Cardiac muscle cell (in vitro differentiated cells and primary cell): ENCODE measurements at regions not wholly inside any gene's neighbourhood (a gene's known extent, or its start where the extent isn't known, plus 50 kb on each side); places are given as distances from the start of the nearest gene placed in this dataset.

Experiments
- DNase-seq, 2 donors: peaks; one replicate each; pipeline versions ENCODE4 v3.0.0 to v3.0.0-alpha.2; 2010 to 2017; ENCODE audit warnings: low read depth in 1 of 2, low spot score in 1 of 2
- H3K27ac ChIP-seq: fragments of 200-600 bp; sonication (generic); 2 replicates; pipeline ENCODE4 v1.5.1; 2016
- H3K27me3 ChIP-seq: fragments of 200-600 bp; sonication (generic); 2 replicates; pipeline ENCODE4 v1.6.0; 2016; ENCODE audit warnings: control low read depth
- H3K36me3 ChIP-seq: fragments of 200-600 bp; sonication (generic); 2 replicates; pipeline ENCODE4 v1.5.1; 2016; ENCODE audit warnings: control low read depth
- H3K4me1 ChIP-seq: fragments of 200-600 bp; sonication (generic); 2 replicates; pipeline ENCODE4 v1.8.1; 2017; ENCODE audit warnings: low read depth, mild to moderate bottlenecking, mixed run types
- H3K4me3 ChIP-seq: fragments of 200-600 bp; sonication (generic); 2 replicates; pipeline ENCODE4 v1.5.1; 2016; ENCODE audit warnings: mild to moderate bottlenecking
- H3K9me3 ChIP-seq: fragments of 200-600 bp; sonication (generic); 2 replicates; pipeline ENCODE4 v1.5.1; 2017; ENCODE audit warnings: low read depth, mild to moderate bottlenecking, control low read depth
- TF ChIP-seq, protein P1 (sequence below): IDR thresholded peaks from 2 replicates; pipeline ENCODE4 v1.5.1; 2012; ENCODE audit warnings: low read depth, mild to moderate bottlenecking, low read length

DNA sequence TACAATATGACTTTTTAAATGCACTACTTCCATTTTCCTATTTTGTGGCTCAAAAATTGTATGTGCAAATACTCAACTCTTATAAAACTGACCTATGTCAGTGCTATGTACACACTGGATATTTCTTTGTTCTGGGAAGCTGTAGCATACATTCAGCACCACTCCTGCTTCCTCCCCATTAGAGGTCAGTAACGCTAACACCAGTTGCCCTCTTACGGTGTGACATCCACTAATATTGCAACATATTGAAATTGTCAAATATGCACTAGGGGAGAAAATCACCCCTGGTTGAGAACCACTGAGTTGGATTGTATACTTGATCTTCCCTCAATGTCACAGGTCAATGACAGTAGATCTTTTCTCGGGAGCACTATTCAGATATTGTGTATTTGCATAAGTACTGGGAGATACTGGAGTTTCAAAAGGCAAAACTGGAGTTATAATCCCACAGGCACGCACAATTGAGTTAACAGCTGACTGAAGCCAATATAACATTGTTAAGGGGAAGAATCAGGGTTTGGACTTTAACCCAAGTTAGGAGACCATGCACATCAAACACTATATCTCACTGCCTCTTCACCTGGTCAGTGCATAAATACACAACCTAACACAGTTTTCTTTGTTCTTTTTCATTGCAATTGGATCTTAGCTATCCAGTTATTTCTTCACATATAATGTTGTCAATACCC, 1276.5 kb upstream of the MIR17HG start:
- no peak overlapping the region for H3K27ac ChIP-seq
- H3K27me3 ChIP-seq, result no peaks in the 10 kb centered on the region
- no peaks in the 10 kb centered on the region for H3K9me3 ChIP-seq
- no peaks in the 10 kb centered on the region for H3K36me3 ChIP-seq
- no peak for DNase-seq
- no peak overlapping the region for H3K4me3 ChIP-seq
- TF ChIP-seq, protein P1, sequence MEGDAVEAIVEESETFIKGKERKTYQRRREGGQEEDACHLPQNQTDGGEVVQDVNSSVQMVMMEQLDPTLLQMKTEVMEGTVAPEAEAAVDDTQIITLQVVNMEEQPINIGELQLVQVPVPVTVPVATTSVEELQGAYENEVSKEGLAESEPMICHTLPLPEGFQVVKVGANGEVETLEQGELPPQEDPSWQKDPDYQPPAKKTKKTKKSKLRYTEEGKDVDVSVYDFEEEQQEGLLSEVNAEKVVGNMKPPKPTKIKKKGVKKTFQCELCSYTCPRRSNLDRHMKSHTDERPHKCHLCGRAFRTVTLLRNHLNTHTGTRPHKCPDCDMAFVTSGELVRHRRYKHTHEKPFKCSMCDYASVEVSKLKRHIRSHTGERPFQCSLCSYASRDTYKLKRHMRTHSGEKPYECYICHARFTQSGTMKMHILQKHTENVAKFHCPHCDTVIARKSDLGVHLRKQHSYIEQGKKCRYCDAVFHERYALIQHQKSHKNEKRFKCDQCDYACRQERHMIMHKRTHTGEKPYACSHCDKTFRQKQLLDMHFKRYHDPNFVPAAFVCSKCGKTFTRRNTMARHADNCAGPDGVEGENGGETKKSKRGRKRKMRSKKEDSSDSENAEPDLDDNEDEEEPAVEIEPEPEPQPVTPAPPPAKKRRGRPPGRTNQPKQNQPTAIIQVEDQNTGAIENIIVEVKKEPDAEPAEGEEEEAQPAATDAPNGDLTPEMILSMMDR, result no peak
- no peaks in the 10 kb centered on the region for H3K4me1 ChIP-seq

DNA sequence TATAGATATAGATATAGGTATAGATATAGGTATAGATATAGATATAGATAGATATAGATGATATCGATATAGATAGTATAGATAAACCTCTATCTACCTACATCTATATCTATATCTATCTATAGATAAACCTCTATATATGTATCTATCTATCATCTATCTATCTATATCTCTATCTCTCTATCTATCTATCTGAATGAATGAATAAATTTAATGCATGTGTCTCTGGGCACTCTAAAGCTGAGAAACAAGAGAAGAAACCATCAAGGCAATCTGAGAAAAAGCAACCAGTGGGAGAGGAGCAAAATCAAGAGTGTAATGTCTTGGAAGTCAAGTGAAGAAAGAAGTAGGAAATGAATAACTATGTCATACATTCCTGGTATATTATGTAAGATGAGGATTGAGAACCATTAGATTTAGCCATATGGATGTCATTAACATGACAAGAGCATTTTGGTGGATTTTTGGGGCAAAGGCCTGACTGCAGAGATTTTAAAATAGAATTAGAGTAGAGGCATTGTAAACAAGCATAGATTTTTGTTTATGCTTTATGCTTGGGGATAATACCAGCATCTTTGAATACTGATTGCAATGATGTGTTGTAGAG, 1262.7 kb upstream of the MIR17HG start:
- Histone ChIP-seq H3K36me3 (no peaks in the 10 kb centered on the region), H3K4me3 (no peak overlapping the region), H3K4me1 (no peaks in the 10 kb centered on the region), H3K9me3 (no peaks in the 10 kb centered on the region), H3K27ac (no peak overlapping the region), H3K27me3 (no peaks in the 10 kb centered on the region)
- peak in 1 of 2 donors; percentile 3 for DNase-seq
- TF ChIP-seq, protein P1, result no peak

DNA sequence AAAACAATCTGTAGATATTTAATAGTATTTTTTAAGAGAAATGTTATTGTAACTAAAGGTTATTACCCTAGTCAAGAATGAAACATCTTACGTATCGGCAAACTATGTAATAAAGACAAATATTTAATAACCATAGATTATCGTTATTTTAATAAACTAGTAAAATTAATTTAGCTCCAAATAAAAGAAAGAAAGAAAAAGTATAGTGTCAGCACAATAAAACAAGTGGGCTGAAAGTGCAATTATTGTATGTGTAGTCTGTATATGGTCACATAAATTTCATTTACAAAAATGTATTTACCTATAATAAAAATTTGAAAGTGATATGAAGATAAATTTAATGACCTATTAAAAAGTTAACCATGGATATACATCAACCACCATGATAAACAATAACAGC, 1258.4 kb upstream of the MIR17HG start:
- TF ChIP-seq, protein P1, result no peak

DNA sequence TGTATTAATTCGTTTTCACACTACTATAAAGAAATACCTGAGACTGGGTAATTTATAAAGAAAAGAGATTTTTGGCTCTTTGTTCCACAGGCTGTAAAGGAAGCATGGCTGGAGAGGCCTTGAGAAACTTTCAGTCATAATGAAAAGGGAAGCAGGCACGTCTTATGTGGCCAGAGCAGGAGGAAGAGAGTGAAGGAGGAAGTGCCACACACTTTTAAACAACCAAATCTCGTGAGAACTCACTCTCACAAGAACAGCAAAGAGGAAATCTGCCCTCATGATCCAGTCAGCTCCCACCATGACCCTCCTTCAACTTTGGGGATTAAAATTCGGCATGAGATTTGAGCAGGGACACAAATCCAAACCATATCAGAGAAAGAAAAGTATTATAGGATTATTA, 1255.9 kb upstream of the MIR17HG start:
- no peaks in the 10 kb centered on the region for H3K27me3 ChIP-seq
- no peaks in the 10 kb centered on the region for H3K9me3 ChIP-seq
- H3K36me3 ChIP-seq, result no peaks in the 10 kb centered on the region
- TF ChIP-seq, protein P1, result no peak
- H3K4me1 ChIP-seq, result no peaks in the 10 kb centered on the region
- DNase-seq, result no peak
- H3K4me3 ChIP-seq, result no peak overlapping the region
- H3K27ac ChIP-seq, result no peak overlapping the region

More for the DNA sequence above, 1258.4 kb upstream of the MIR17HG start:
- H3K9me3 ChIP-seq, result no peaks in the 10 kb centered on the region
- no peaks in the 10 kb centered on the region for H3K36me3 ChIP-seq
- no peak overlapping the region for H3K27ac ChIP-seq
- H3K27me3 ChIP-seq, result no peaks in the 10 kb centered on the region
- H3K4me3 ChIP-seq, result no peak overlapping the region
- no peak for DNase-seq
- no peaks in the 10 kb centered on the region for H3K4me1 ChIP-seq

DNA sequence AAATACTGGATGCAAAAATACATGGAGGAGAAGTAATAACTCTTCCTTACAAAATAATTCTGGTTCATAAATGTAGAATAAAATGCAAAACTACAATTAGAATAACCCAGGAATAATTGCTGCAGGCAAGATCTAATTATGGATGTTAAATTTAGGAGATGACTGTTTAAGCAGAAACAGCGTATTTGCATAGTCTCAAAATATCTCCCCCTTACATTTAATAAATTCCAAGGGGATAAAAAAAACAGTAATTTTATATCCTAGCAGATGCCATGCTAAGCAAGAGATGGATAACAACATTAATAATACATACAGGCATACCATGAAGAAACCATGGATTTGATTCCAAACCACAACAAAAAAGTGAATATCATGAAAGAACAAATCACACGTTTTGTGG, 1253.1 kb upstream of the MIR17HG start:
- no peak overlapping the region for H3K27ac ChIP-seq
- no peak for DNase-seq
- no peaks in the 10 kb centered on the region for H3K36me3 ChIP-seq
- H3K4me1 ChIP-seq, result no peaks in the 10 kb centered on the region
- no peak overlapping the region for H3K4me3 ChIP-seq
- TF ChIP-seq, protein P1, result no peak
- no peaks in the 10 kb centered on the region for H3K27me3 ChIP-seq
- H3K9me3 ChIP-seq, result no peaks in the 10 kb centered on the region
